GM12891 (cell line): ENCODE measurements at regions not wholly inside any gene's neighbourhood (a gene's known extent, or its start where the extent isn't known, plus 50 kb on each side); places are given as distances from the start of the nearest gene placed in this dataset.
"Not testable (repeated sequence)": the region's sequence is repeated elsewhere in the genome, so short reads cannot be mapped to it uniquely, and the experiment has no call there.

Experiments used
- PAX5 ChIP-seq: IDR thresholded peaks from 2 replicates; pipeline ENCODE4 v1.6.1; 2011; ENCODE audit warnings: low read length, moderate library complexity, mild to moderate bottlenecking; ENCODE audit not compliant: insufficient read depth, severe bottlenecking
- POLR2A ChIP-seq: IDR thresholded peaks from 2 replicates; pipeline ENCODE4 v1.6.1; 2011; ENCODE audit warnings: low read depth, low read length, control low read depth
- POLR2AphosphoS5 ChIP-seq: IDR thresholded peaks from 2 replicates; pipeline ENCODE4 v1.6.1; 2011; ENCODE audit warnings: low read depth, low read length, control low read depth
- POU2F2 ChIP-seq: IDR thresholded peaks from 2 replicates; pipeline ENCODE4 v1.6.1; 2011; ENCODE audit warnings: low read depth, mild to moderate bottlenecking, control low read depth, low read length, moderate library complexity
- TAF1 ChIP-seq: IDR thresholded peaks from 2 replicates; pipeline ENCODE4 v1.6.1; 2011; ENCODE audit warnings: low read depth, low read length, control low read depth

GRCh38 chr17:20649097-20649767 is 69.7 kb downstream of the CDRT15L2 start:
- not testable (repeated sequence) for TF ChIP-seq POLR2A, POU2F2, TAF1, POLR2AphosphoS5, PAX5
